Mucosa of descending colon (tissue), 3 donors: ENCODE measurements at regions not wholly inside any gene's neighbourhood (a gene's known extent, or its start where the extent isn't known, plus 50 kb on each side); places are given as distances from the start of the nearest gene placed in this dataset.
A peak's percentile ranks its signal among the peaks of the same experiment; 100 is the strongest.
"Not testable (repeated sequence)": the region's sequence is repeated elsewhere in the genome, so short reads cannot be mapped to it uniquely, and the experiment has no call there.

ENCODE experiments used
- ATAC-seq: fragments of 200-7000 bp; cut with Tn5 transposase; one replicate; pipeline ENCODE4 v1.9.1; 2020; ENCODE audit warnings: mild to moderate bottlenecking, moderate library complexity
- DNase-seq, 3 donors: peaks; one replicate each; pipeline ENCODE4 v3.0.0-alpha.2; 2020
- H3K36me3 ChIP-seq: fragments of 200-600 bp; one replicate; pipeline ENCODE4 v1.8.0; 2021; ENCODE audit warnings: low read depth, mild to moderate bottlenecking
- H3K4me1 ChIP-seq: fragments of 200-600 bp; one replicate; pipeline ENCODE4 v1.8.0; 2021; ENCODE audit warnings: low read depth, mild to moderate bottlenecking
- H3K4me3 ChIP-seq: fragments of 200-600 bp; one replicate; pipeline ENCODE4 v1.8.0; 2021; ENCODE audit warnings: mild to moderate bottlenecking
- H3K9me3 ChIP-seq: fragments of 200-600 bp; one replicate; pipeline ENCODE4 v1.8.0; 2021; ENCODE audit warnings: mild to moderate bottlenecking
- CTCF ChIP-seq: fragments of 200-600 bp; IDR thresholded peaks from one replicate; pipeline ENCODE4 v1.8.0; 2022; ENCODE audit warnings: antibody characterized with exemption, mild to moderate bottlenecking
- intact Hi-C, 2 donors: fragments of 100-400 bp; cut with DNase I in 1 of 2; cut with micrococcal nuclease in 1 of 2; formaldehyde crosslinking; loops; one replicate each; pipeline versions ENCODE4 v1.11.0 to v1.11.1; 2022; cut with DNase I, micrococcal nuclease
- donor health status: DM: no; HTN: no; CAD: no; lungs with moderate emphysema.
- donor health status: DM: no; HTN: no; CAD: no.
- donor health status: DM: no; HTN: yes; CAD: no.

- H3K4me1 ChIP-seq = no peaks in the 10 kb centered on the region
- no peak overlapping the region for H3K4me3 ChIP-seq
- no peaks in the 10 kb centered on the region for H3K36me3 ChIP-seq
- intact Hi-C loops = no loop called here
- ATAC-seq = no peak
- no peak for TF ChIP-seq CTCF
- H3K9me3 ChIP-seq = peaks cover 2% of the 10 kb centered on the region
- DNase-seq = no peak
Observed at GRCh38 chr15:49721621-49722020, 100.8 kb downstream of the DTWD1 start.

GRCh38 chr15:49723981-49724380, 103.1 kb downstream of the DTWD1 start:
- Histone ChIP-seq H3K9me3 (peaks cover 2% of the 10 kb centered on the region), H3K4me3 (no peak overlapping the region), H3K36me3 (no peaks in the 10 kb centered on the region), H3K4me1 (no peaks in the 10 kb centered on the region)
- intact Hi-C loops = no loop called here
- DNase-seq = no peak
- no peak for ATAC-seq
- TF ChIP-seq CTCF = no peak

- no peak for TF ChIP-seq CTCF
- intact Hi-C loops = no loop called here
Observed at GRCh38 chr15:49731187-49732099, 110.6 kb downstream of the DTWD1 start.

GRCh38 chr15:49732109-49732508, 111.3 kb downstream of the DTWD1 start:
- DNase-seq = peak in 2 of 3 donors; percentile 18 to 29
- H3K4me1 ChIP-seq = peaks cover 15% of the 10 kb centered on the region
- H3K9me3 ChIP-seq, H3K36me3 ChIP-seq, H3K4me3 ChIP-seq, ATAC-seq, intact Hi-C loops: not testable (repeated sequence)

More at GRCh38 chr15:49731187-49732099, 110.6 kb downstream of the DTWD1 start:
- DNase-seq (peak; percentile 34 to 43 (median 41)), ATAC-seq (peak; percentile 87)
- Histone ChIP-seq H3K4me3 (no peak overlapping the region), H3K4me1 (peaks cover 15% of the 10 kb centered on the region), H3K9me3 (no peaks in the 10 kb centered on the region), H3K36me3 (no peaks in the 10 kb centered on the region)

- ATAC-seq = peak; percentile 76
- intact Hi-C loops, H3K36me3 ChIP-seq: not testable (repeated sequence)
Observed at GRCh38 chr15:49734089-49734488, 113.2 kb downstream of the DTWD1 start.

GRCh38 chr15:49734831-49735508, 114.1 kb downstream of the DTWD1 start:
- Histone ChIP-seq H3K36me3 (no peaks in the 10 kb centered on the region), H3K9me3 (no peaks in the 10 kb centered on the region), H3K4me1 (peaks cover 15% of the 10 kb centered on the region), H3K4me3 (no peak overlapping the region)
- ATAC-seq (peak; percentile 40), DNase-seq (peak in 2 of 3 donors; percentile 30 to 37)
- TF ChIP-seq CTCF = no peak
- intact Hi-C loops = no loop called here

More at GRCh38 chr15:49734089-49734488, 113.2 kb downstream of the DTWD1 start:
- H3K4me3 ChIP-seq, H3K9me3 ChIP-seq: not testable (repeated sequence)
- peak in 2 of 3 donors; percentile 35 to 70 for DNase-seq
- H3K4me1 ChIP-seq = peaks cover 15% of the 10 kb centered on the region
